ENCODE measurements at regions not wholly inside any gene's neighbourhood (a gene's known extent, or its start where the extent isn't known, plus 50 kb on each side); places are given as distances from the start of the nearest gene placed in this dataset.

- no peak for DNase-seq
Measured at GRCh38 chr19:28425046-28425931, 787.7 kb downstream of the UQCRFS1 start.

DNA sequence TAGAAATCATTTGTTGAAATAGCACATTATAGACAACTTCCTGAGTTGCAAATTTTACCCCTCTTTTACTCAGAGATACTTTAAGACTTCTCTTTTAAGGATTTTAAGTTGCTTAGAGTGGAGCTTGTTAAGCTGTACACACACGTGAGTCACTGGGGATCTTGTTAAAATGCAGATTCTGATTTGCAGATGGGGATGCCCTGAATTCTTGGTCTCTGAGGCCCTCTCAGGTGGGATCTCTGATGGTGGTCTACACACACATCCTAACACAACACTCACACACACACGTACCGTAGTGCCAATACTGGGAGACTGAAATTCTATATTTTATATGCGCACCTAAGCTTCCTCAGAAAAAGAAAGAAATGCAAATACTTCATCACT lies 788.3 kb downstream of the UQCRFS1 start:
- DNase-seq, result no peak

GRCh38 chr19:28424077-28424476 lies 788.9 kb downstream of the UQCRFS1 start:
- no peak for DNase-seq

DNA sequence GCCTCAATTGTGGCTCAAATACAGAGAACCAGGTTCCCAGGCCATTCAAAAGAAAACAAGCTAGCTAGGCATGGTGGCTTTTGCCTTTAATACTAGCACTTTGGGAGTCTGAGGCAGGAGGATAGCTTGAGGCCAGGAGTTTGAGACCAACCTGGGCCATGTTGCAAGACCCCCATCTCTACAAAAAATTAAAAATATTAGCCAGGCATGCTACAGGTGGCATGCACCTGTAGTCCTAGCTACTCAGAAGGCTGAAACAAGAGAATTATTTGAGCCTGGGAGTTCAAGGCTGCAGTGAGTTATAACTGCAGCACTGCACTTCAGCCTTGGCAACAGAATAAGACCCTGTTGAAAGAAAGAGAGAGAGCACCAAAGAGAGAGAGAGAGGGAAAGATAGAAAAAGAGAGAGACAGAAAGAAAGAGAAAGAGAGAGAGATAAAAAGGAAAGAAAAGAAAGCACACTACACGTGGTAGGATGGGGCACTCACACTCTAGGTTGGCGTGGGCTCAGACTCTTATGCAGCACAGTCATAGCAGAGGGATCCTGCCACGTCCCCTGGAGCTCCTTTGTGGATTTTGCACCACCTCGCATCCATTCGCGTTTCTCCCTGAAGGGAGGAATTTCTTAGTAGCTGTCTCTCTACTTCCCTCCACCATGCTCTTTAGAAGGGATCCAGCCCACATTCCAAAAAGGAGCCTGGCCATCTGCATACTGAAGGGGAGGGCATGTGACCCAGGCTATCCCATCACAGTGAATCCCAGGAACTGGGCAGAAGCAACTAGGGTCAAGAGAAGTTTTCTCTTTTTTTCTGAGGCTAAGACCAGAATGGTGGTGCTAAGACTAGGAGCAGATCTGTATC lies 789.9 kb downstream of the UQCRFS1 start:
- no peak for DNase-seq

DNA sequence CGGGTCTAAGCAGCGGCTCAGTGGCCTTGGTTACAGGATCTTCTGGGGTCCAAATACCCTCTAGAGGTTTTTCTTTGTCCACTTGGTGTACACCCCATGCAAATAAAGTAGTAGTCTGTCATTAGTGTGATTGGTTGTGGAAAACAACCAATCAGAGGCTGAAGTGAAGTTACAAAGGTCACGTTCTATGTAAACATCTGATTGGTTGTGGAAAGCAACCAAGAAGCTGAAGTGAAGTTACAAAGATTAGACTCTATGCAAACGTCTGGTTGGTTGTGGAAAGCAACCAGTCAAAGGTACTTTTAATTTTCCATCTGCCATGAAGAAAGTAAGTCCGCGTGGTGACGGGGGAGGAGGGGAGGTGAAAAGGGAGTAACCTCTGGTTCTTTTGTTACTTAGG lies 790.9 kb downstream of the UQCRFS1 start:
- DNase-seq, result no peak

DNA sequence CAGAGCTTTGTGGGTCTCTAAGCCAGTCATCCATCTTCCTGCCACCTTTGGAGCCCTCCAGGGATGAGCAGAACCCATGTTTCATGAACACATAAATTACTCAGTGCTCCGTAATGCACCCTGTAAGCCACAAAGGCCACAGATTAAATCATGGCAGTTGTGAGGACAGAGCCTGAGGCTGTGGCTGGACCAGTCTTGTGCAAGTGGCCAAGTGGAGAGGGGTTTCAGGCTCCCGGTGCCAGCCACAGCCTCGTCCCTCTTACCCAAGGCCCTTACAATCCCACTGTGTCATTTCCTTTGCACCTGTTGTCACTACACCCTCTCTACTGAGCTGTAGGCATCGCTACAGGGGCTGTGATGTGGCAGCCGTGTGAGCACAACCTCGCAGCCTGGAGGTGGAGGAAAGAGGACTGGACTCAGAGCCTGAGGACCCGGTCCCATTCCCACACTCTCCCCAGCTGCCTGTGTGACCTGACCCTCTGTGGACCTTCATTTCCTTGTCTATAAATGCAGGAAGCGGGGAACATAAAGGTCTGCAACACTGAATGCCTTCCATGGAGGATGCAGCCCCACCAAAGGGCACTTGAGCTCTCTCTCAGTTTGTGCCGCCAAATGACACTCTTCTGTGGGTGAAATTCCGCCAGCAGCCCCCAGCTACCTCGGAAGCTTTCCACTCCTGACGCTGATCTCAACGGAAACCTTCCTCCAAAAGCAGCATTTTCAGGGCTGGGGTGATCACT lies 792.0 kb downstream of the UQCRFS1 start:
- no peak for DNase-seq

- DNase-seq, result no peak
Measured at GRCh38 chr19:28419312-28419711, 793.6 kb downstream of the UQCRFS1 start.

DNA sequence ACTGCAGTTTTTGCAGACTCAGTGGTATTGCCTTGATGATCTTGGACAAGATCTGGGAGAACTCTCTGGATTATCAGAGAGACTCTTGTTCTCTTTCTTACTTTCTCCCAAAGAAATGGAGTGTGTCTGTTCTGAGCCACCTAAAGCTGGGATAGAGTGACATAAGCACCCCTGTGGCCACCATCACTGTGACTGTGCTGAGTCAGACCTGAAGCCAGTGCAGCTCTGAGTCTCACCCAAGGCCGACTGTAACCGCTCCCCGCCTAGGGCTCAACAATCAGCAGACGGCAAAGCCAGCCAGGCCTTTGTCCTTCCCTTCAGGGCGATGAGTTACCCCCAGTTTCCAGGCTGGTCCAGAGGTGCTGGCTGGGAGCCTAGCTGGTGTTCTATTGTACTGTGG lies 795.6 kb downstream of the UQCRFS1 start:
- no peak for DNase-seq

DNA sequence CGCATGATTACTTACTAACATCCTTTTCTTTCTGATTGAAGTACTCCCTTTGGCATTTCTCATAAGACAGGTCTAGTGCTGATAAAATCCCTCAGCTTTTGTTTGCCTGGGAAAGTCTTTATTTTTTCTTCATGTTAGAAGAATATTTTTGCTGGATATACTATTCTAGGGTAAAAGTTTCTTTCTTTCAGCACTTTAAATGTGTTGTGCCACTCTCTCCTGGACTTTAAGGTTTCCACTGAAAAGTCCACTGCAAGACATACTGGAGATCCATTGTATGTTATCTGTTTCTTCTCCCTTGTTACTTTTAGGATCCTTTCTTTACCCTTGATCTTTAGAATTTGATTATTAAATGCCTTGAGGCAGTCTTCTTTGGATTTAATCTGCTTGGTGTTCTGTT lies 796.7 kb downstream of the UQCRFS1 start:
- DNase-seq, result no peak

GRCh38 chr19:28414748-28415147 lies 798.2 kb downstream of the UQCRFS1 start:
- no peak for DNase-seq

GRCh38 chr19:28409859-28410258 lies 803.1 kb downstream of the UQCRFS1 start:
- DNase-seq, result no peak

DNA sequence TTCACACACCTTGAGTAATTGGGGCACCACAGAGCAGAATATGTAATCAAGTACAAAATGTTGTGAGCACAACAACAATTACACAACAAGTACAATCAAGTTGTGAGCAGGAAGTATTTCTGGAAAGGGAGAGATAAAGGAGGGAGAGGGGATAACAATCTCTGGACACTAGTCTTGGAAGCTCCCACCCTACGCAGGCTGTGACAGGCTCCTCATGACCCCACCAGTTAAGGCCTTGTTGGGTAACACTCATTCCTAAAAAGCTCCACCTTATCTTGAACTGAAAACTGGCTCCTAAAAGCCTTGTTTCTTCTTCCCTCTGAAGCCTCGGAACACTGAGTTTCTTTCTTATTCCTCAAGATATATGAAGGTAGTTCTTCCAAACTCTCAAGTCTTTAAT lies 806.0 kb downstream of the UQCRFS1 start:
- no peak for DNase-seq

- DNase-seq, result no peak
Measured at GRCh38 chr19:28405346-28405742, 807.6 kb downstream of the UQCRFS1 start.

DNA sequence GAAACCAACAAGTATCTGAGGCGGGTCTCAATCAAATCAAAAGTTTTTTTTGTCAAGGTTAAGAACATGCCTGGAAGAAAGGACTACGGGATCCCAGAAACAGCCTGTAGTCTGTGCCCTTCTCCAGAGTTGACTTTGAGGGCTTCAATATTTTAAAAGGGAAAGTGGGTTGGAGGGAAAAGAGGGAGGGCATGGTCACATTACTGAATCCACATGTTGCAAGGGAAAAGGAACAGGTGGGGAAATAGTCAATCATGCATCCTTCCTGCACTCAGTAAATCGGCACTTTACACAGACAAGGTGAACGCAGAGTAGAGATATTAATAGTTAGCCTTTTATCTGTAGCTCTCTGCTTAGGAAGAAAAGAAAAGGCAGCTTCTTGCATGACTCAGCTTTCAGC lies 808.5 kb downstream of the UQCRFS1 start:
- DNase-seq, result no peak

GRCh38 chr19:28403690-28404089 lies 809.3 kb downstream of the UQCRFS1 start:
- no peak for DNase-seq

- no peak for DNase-seq
Measured at GRCh38 chr19:28402701-28403290, 810.2 kb downstream of the UQCRFS1 start.

DNA sequence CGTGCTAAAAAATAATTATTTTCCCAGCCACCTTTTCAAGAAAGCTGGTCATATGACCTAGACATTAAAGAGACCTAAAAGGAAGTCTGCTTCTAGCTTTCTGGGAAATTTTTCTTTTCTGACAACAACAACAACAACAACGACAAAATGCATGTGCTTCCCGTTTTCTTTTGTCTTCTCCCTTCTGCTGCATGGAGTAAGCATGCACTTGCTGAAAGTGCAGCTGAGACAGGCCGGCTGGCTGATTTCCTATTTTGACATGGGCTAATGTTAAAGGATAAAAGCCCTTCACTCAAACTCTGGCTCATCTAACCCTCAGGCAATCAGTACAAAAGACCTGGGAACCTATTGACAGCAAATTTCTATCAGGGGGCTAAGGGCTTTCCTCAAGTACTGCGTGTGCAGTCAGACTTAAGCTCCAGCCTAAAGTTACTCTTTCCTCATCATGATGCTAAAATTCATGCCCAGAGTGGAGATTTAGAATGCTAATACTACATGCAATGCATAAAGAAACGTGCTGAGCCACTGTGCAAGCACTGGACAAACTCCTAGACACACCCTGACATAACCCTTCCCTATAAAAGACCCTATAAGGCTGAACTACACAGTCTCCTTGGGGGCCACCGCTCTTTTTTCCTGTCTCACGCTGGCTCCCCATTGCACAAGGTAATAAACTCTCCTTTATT lies 811.1 kb downstream of the UQCRFS1 start:
- no peak for DNase-seq

- DNase-seq, result no peak
Measured at GRCh38 chr19:28400953-28401671, 811.8 kb downstream of the UQCRFS1 start.

GRCh38 chr19:28399187-28399586 lies 813.8 kb downstream of the UQCRFS1 start:
- DNase-seq, result no peak

DNA sequence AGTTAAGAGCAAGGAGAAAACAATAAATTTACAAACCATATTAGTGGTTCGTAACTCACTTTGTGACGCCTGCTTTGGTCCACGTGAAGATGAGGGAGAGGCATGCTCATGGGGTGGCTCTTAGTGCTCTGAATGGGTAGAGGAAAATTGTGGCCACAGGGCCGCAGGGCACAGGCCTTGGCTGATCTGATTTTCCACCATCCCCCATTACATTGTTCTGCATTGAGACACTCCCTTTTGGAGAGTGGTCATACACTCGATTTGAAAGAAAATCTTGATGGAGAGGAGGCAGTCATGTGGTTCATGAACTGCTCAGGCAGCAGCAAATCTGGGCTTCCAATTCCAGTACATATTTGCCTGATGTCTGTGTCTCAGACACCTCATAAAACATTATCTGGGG lies 815.2 kb downstream of the UQCRFS1 start:
- DNase-seq, result no peak

GRCh38 chr19:28397306-28397705 lies 815.6 kb downstream of the UQCRFS1 start:
- no peak for DNase-seq

Data from left hindlimb (tissue), 1 donor.